Hepatocyte (in vitro differentiated cells): ENCODE measurements at regions not wholly inside any gene's neighbourhood (a gene's known extent, or its start where the extent isn't known, plus 50 kb on each side); places are given as distances from the start of the nearest gene placed in this dataset.

Experiments used
- DNase-seq: peaks from one replicate; pipeline ENCODE4 v3.0.0-alpha.2; 2016; ENCODE audit warnings: low spot score
- H2AFZ ChIP-seq: fragments of 200-600 bp; sonication (generic); 2 replicates; pipeline ENCODE4 v1.6.0; 2016; ENCODE audit warnings: antibody characterized with exemption, mild to moderate bottlenecking
- H3K27ac ChIP-seq: fragments of 200-600 bp; sonication (generic); 2 replicates; pipeline ENCODE4 v1.5.1; 2016; ENCODE audit warnings: mild to moderate bottlenecking
- H3K27me3 ChIP-seq: fragments of 200-600 bp; sonication (generic); 2 replicates; pipeline ENCODE4 v1.6.1; 2016
- H3K36me3 ChIP-seq: fragments of 200-600 bp; sonication (generic); replicated peaks from 2 replicates; pipeline ENCODE4 v1.5.1; 2016; ENCODE audit warnings: low read depth; ENCODE audit not compliant: insufficient read depth
- H3K4me1 ChIP-seq: fragments of 200-600 bp; sonication (generic); 2 replicates; pipeline ENCODE4 v1.5.1; 2016; ENCODE audit warnings: mild to moderate bottlenecking, moderate library complexity; ENCODE audit not compliant: insufficient read depth
- H3K4me2 ChIP-seq: fragments of 200-600 bp; sonication (generic); 2 replicates; pipeline ENCODE4 v1.6.0; 2016
- H3K4me3 ChIP-seq: fragments of 200-600 bp; sonication (generic); 2 replicates; pipeline ENCODE4 v1.5.1; 2016; ENCODE audit warnings: mild to moderate bottlenecking
- H3K79me2 ChIP-seq: fragments of 200-600 bp; sonication (generic); 2 replicates; pipeline ENCODE4 v1.6.0; 2017; ENCODE audit warnings: mild to moderate bottlenecking
- H3K9me2 ChIP-seq: fragments of 200-600 bp; sonication (generic); replicated peaks from 2 replicates; pipeline ENCODE4 v1.6.0; 2017; ENCODE audit warnings: mild to moderate bottlenecking; ENCODE audit not compliant: insufficient read depth
- H3K9me3 ChIP-seq: fragments of 200-600 bp; sonication (generic); 2 replicates; pipeline ENCODE4 v1.5.1; 2016; ENCODE audit warnings: low read depth, mild to moderate bottlenecking
- H4K20me1 ChIP-seq: fragments of 200-600 bp; sonication (generic); 2 replicates; pipeline ENCODE4 v1.6.0; 2016; ENCODE audit warnings: mild to moderate bottlenecking; ENCODE audit not compliant: insufficient read depth, poor library complexity, severe bottlenecking
- EZH2 ChIP-seq: fragments of 200-600 bp; sonication (generic); IDR thresholded peaks from 2 replicates; pipeline ENCODE4 v1.6.1; 2016; ENCODE audit warnings: antibody characterized with exemption, mild to moderate bottlenecking, borderline replicate concordance
- EZH2phosphoT487 ChIP-seq: fragments of 200-600 bp; sonication (generic); IDR thresholded peaks from one replicate; pipeline ENCODE4 v1.6.1; 2018; ENCODE audit warnings: antibody characterized with exemption, mild to moderate bottlenecking, low read depth, moderate library complexity; ENCODE audit not compliant: unreplicated experiment, severe bottlenecking
- WGBS: methylation state at CpG from one replicate; pipeline ENCODE4 v1.1.6; 2016; ENCODE audit warnings: low lambda C conversion rate; ENCODE audit errors: missing lambda C conversion rate; 5-methylcytosine and 5-hydroxymethylcytosine counted together
- TF ChIP-seq, protein P1 (sequence below): fragments of 200-600 bp; sonication (generic); IDR thresholded peaks from 2 replicates; pipeline ENCODE4 v1.5.1; 2016; ENCODE audit warnings: antibody characterized with exemption, mild to moderate bottlenecking; ENCODE audit not compliant: poor library complexity

DNA sequence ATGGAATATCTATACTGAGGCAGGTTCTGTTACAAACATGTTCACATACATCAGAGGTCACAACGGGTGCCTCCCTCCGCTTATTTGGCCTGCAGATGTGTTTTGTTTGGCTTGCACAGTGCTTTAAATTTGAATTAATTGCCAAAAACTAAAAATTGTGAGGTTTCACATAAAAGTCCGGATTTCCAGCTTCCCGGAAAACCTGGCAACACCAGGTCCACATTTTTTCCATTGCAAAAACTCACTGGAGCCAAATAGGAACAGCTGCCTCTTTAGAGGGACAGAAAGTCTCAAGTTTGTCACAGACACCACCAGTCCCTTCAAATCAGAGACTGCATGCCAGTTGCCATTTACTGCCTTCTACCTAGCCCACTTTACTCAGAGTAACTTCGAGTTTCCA is 205.9 kb upstream of the MDFIC2 start:
- no peaks in the 10 kb centered on the region for H3K27me3 ChIP-seq
- no peaks in the 10 kb centered on the region for H3K4me1 ChIP-seq
- no peaks in the 10 kb centered on the region for H3K9me2 ChIP-seq
- no peaks in the 10 kb centered on the region for H3K79me2 ChIP-seq
- H3K36me3 ChIP-seq: no peaks in the 10 kb centered on the region
- WGBS: 70% methylated on average over 5 of the region's 5 CpGs
- H4K20me1 ChIP-seq: no peaks in the 10 kb centered on the region
- H3K4me3 ChIP-seq: no peak overlapping the region
- no peak for DNase-seq
- H3K27ac ChIP-seq: no peak overlapping the region
- no peak overlapping the region for H2AFZ ChIP-seq
- H3K9me3 ChIP-seq: no peaks in the 10 kb centered on the region
- TF ChIP-seq EZH2: no peak
- TF ChIP-seq, protein P1, sequence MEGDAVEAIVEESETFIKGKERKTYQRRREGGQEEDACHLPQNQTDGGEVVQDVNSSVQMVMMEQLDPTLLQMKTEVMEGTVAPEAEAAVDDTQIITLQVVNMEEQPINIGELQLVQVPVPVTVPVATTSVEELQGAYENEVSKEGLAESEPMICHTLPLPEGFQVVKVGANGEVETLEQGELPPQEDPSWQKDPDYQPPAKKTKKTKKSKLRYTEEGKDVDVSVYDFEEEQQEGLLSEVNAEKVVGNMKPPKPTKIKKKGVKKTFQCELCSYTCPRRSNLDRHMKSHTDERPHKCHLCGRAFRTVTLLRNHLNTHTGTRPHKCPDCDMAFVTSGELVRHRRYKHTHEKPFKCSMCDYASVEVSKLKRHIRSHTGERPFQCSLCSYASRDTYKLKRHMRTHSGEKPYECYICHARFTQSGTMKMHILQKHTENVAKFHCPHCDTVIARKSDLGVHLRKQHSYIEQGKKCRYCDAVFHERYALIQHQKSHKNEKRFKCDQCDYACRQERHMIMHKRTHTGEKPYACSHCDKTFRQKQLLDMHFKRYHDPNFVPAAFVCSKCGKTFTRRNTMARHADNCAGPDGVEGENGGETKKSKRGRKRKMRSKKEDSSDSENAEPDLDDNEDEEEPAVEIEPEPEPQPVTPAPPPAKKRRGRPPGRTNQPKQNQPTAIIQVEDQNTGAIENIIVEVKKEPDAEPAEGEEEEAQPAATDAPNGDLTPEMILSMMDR: no peak
- H3K4me2 ChIP-seq: no peak overlapping the region

- Histone ChIP-seq H3K9me2 (no peaks in the 10 kb centered on the region), H3K27me3 (no peaks in the 10 kb centered on the region), H3K9me3 (no peaks in the 10 kb centered on the region), H3K27ac (no peak overlapping the region), H3K36me3 (no peaks in the 10 kb centered on the region), H3K4me1 (no peaks in the 10 kb centered on the region), H4K20me1 (no peaks in the 10 kb centered on the region), H3K79me2 (no peaks in the 10 kb centered on the region), H3K4me3 (no peak overlapping the region), H2AFZ (no peak overlapping the region), H3K4me2 (no peak overlapping the region)
- WGBS: 68% methylated on average over 3 of the region's 3 CpGs
- TF ChIP-seq, protein P1: no peak
- TF ChIP-seq EZH2 (no peak), EZH2phosphoT487 (no peak)
- DNase-seq: no peak
Measured at GRCh38 chr3:70517124-70517890, 204.9 kb upstream of the MDFIC2 start.

DNA sequence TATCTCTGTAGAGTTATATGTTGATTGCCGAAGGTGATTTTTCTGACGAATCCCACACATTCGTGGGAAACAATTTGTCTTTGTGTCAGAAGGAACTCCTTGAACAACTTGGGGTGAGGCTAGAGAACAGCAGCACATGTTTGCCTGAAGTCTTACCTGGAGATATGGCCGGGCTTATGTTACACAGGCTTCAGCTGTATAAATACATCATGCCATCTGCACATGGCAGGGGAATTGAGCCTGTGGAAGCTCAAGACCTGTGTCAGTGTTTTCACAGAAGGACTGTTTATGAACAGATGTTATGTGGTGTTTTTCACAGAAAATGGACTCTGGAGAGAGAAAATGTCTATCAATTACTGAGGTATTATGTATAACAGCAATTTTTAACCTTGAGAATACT is 203.6 kb upstream of the MDFIC2 start:
- no peaks in the 10 kb centered on the region for H3K9me3 ChIP-seq

More for the DNA sequence above, 203.6 kb upstream of the MDFIC2 start:
- H4K20me1 ChIP-seq: no peaks in the 10 kb centered on the region
- no peaks in the 10 kb centered on the region for H3K27me3 ChIP-seq
- no peaks in the 10 kb centered on the region for H3K79me2 ChIP-seq
- no peak overlapping the region for H3K4me3 ChIP-seq
- no peak overlapping the region for H2AFZ ChIP-seq
- H3K27ac ChIP-seq: no peak overlapping the region
- no peaks in the 10 kb centered on the region for H3K9me2 ChIP-seq
- 62% methylated on average over 4 of the region's 4 CpGs for WGBS
- TF ChIP-seq, protein P1: no peak
- no peak for TF ChIP-seq EZH2
- TF ChIP-seq EZH2phosphoT487: no peak
- no peak overlapping the region for H3K4me2 ChIP-seq
- H3K36me3 ChIP-seq: no peaks in the 10 kb centered on the region
- no peaks in the 10 kb centered on the region for H3K4me1 ChIP-seq
- DNase-seq: no peak
